WTC11 (cell line): ENCODE measurements at regions not wholly inside any gene's neighbourhood (a gene's known extent, or its start where the extent isn't known, plus 50 kb on each side); places are given as distances from the start of the nearest gene placed in this dataset.

Experiments
- ATAC-seq: fragments of 200-7000 bp; cut with Tn5 transposase; 2 replicates; pipeline ENCODE4 v1.10.0; 2021; ENCODE audit warnings: mild to moderate bottlenecking, moderate library complexity
- CTCF ChIA-PET: fragments of 300-600 bp; sonication (Branson Sonifier 250); formaldehyde crosslinking; loops from one replicate; lab custom pipeline; 2021; ENCODE audit warnings: antibody characterized with exemption; lab: Charles Lee
- POLR2A ChIA-PET: fragments of 350-600 bp; sonication (Branson Sonifier 250); formaldehyde crosslinking; loops from one replicate; lab custom pipeline; 2021; ENCODE audit warnings: antibody characterized with exemption; lab: Charles Lee
- DNase-seq: peaks from one replicate; pipeline ENCODE4 v3.0.0; 2021; ENCODE audit warnings: low spot score
- H3K27ac Mint-ChIP-seq: 2 replicates; pipeline ENCODE4 v1.8.0; 2021; ENCODE audit warnings: mixed read lengths
- H3K27me3 Mint-ChIP-seq: 2 replicates; pipeline ENCODE4 v1.8.0; 2021; ENCODE audit warnings: low read depth, mild to moderate bottlenecking, moderate library complexity, mixed read lengths
- H3K36me3 Mint-ChIP-seq: 2 replicates; pipeline ENCODE4 v1.8.0; 2021; ENCODE audit warnings: mixed read lengths
- H3K4me1 Mint-ChIP-seq: 2 replicates; pipeline ENCODE4 v1.8.0; 2022; ENCODE audit warnings: mixed read lengths
- H3K4me3 Mint-ChIP-seq: 2 replicates; pipeline ENCODE4 v1.8.0; 2021; ENCODE audit warnings: mild to moderate bottlenecking, moderate library complexity, mixed read lengths
- H3K9me3 Mint-ChIP-seq: 2 replicates; pipeline ENCODE4 v1.8.0; 2021; ENCODE audit warnings: mixed read lengths
- CREB1 ChIP-seq: sonication (generic); formaldehyde crosslinking; IDR thresholded peaks from 2 replicates; pipeline ENCODE4 v1.8.0; 2023; ENCODE audit warnings: mild to moderate bottlenecking, missing genetic modification reagents
- GABPB1 ChIP-seq: sonication (generic); formaldehyde crosslinking; IDR thresholded peaks from 2 replicates; pipeline ENCODE4 v1.8.1; 2023; ENCODE audit warnings: mild to moderate bottlenecking, missing genetic modification reagents
- KAT7 ChIP-seq: sonication (generic); formaldehyde crosslinking; IDR thresholded peaks from 2 replicates; pipeline ENCODE4 v1.8.1; 2023; ENCODE audit warnings: missing genetic modification reagents, mild to moderate bottlenecking, borderline replicate concordance
- MLX ChIP-seq: sonication (generic); formaldehyde crosslinking; IDR thresholded peaks from 2 replicates; pipeline ENCODE4 v1.8.1; 2023; ENCODE audit warnings: mild to moderate bottlenecking, missing genetic modification reagents, moderate library complexity
- NFATC4 ChIP-seq: fragments of 250-450 bp; sonication (Bioruptor Pico); IDR thresholded peaks from 2 replicates; pipeline ENCODE4 v1.9.0; 2021; ENCODE audit warnings: mild to moderate bottlenecking
- NR1H2 ChIP-seq: sonication (generic); formaldehyde crosslinking; IDR thresholded peaks from 2 replicates; pipeline ENCODE4 v1.9.0; 2021; ENCODE audit warnings: mild to moderate bottlenecking, moderate library complexity, missing genetic modification reagents
- ZNF121 ChIP-seq: sonication (generic); formaldehyde crosslinking; IDR thresholded peaks from 2 replicates; pipeline ENCODE4 v1.8.0; 2023; ENCODE audit warnings: missing genetic modification reagents
- ZNF232 ChIP-seq: sonication (generic); formaldehyde crosslinking; IDR thresholded peaks from 2 replicates; pipeline ENCODE4 v1.8.0; 2022; ENCODE audit warnings: mild to moderate bottlenecking, missing genetic modification reagents
- ZNF317 ChIP-seq: sonication (generic); formaldehyde crosslinking; IDR thresholded peaks from 2 replicates; pipeline ENCODE4 v1.8.1; 2023; ENCODE audit warnings: low read depth, mild to moderate bottlenecking, moderate library complexity, missing genetic modification reagents, borderline replicate concordance
- ZNF425 ChIP-seq: fragments of 250-450 bp; sonication (Bioruptor Pico); conservative IDR thresholded peaks from 2 replicates; pipeline ENCODE4 v1.9.0; 2021; ENCODE audit warnings: mild to moderate bottlenecking
- ZNF532 ChIP-seq: fragments of 250-450 bp; sonication (Bioruptor Pico); IDR thresholded peaks from 2 replicates; pipeline ENCODE4 v1.9.0; 2021; ENCODE audit warnings: mild to moderate bottlenecking, borderline replicate concordance
- TF ChIP-seq, protein P1 (sequence below): sonication (generic); formaldehyde crosslinking; IDR thresholded peaks from 2 replicates; pipeline ENCODE4 v1.8.0; 2022; ENCODE audit warnings: mild to moderate bottlenecking, missing genetic modification reagents
- TF ChIP-seq, protein P2 (sequence below): sonication (generic); formaldehyde crosslinking; IDR thresholded peaks from 2 replicates; pipeline ENCODE4 v1.8.1; 2023; ENCODE audit warnings: mild to moderate bottlenecking, missing genetic modification reagents
- TF ChIP-seq, protein P3 (sequence below): sonication (generic); formaldehyde crosslinking; IDR thresholded peaks from 2 replicates; pipeline ENCODE4 v1.8.0; 2022; ENCODE audit warnings: missing genetic modification reagents
- TF ChIP-seq, protein P4 (sequence below): sonication (generic); formaldehyde crosslinking; IDR thresholded peaks from 2 replicates; pipeline ENCODE4 v1.8.1; 2022; ENCODE audit warnings: low read depth, missing genetic modification reagents, borderline replicate concordance
- TF ChIP-seq, protein P5 (sequence below): sonication (generic); formaldehyde crosslinking; IDR thresholded peaks from 2 replicates; pipeline ENCODE4 v1.8.1; 2023; ENCODE audit warnings: mild to moderate bottlenecking, missing genetic modification reagents

- no peak for DNase-seq
- Mint-ChIP-seq H3K27ac (no peak overlapping the region), H3K4me3 (no peak overlapping the region), H3K36me3 (no peaks in the 10 kb centered on the region), H3K27me3 (no peaks in the 10 kb centered on the region), H3K9me3 (0 out of 2 replicates have a peak, but pooled peaks cover 1% of the 10 kb centered on the region)
- POLR2A ChIA-PET, result no interaction called here
- CTCF ChIA-PET, result no interaction called here
- TF ChIP-seq CREB1 (CRISPR knock-in tag) (no peak), ZNF232 (CRISPR knock-in tag) (no peak), ZNF425 (CRISPR knock-in tag) (no peak), ZNF317 (CRISPR knock-in tag) (no peak), KAT7 (CRISPR knock-in tag) (no peak), NR1H2 (CRISPR knock-in tag) (no peak), ZNF121 (CRISPR knock-in tag) (no peak), ZNF532 (CRISPR knock-in tag) (no peak), MLX (CRISPR knock-in tag) (no peak), GABPB1 (CRISPR knock-in tag) (no peak), NFATC4 (CRISPR knock-in tag) (no peak)
- TF ChIP-seq, protein P1, sequence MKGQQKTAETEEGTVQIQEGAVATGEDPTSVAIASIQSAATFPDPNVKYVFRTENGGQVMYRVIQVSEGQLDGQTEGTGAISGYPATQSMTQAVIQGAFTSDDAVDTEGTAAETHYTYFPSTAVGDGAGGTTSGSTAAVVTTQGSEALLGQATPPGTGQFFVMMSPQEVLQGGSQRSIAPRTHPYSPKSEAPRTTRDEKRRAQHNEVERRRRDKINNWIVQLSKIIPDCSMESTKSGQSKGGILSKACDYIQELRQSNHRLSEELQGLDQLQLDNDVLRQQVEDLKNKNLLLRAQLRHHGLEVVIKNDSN (CRISPR knock-in tag), result no peak
- TF ChIP-seq, protein P2, sequence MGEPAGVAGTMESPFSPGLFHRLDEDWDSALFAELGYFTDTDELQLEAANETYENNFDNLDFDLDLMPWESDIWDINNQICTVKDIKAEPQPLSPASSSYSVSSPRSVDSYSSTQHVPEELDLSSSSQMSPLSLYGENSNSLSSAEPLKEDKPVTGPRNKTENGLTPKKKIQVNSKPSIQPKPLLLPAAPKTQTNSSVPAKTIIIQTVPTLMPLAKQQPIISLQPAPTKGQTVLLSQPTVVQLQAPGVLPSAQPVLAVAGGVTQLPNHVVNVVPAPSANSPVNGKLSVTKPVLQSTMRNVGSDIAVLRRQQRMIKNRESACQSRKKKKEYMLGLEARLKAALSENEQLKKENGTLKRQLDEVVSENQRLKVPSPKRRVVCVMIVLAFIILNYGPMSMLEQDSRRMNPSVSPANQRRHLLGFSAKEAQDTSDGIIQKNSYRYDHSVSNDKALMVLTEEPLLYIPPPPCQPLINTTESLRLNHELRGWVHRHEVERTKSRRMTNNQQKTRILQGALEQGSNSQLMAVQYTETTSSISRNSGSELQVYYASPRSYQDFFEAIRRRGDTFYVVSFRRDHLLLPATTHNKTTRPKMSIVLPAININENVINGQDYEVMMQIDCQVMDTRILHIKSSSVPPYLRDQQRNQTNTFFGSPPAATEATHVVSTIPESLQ (CRISPR knock-in tag), result no peak
- TF ChIP-seq, protein P3, sequence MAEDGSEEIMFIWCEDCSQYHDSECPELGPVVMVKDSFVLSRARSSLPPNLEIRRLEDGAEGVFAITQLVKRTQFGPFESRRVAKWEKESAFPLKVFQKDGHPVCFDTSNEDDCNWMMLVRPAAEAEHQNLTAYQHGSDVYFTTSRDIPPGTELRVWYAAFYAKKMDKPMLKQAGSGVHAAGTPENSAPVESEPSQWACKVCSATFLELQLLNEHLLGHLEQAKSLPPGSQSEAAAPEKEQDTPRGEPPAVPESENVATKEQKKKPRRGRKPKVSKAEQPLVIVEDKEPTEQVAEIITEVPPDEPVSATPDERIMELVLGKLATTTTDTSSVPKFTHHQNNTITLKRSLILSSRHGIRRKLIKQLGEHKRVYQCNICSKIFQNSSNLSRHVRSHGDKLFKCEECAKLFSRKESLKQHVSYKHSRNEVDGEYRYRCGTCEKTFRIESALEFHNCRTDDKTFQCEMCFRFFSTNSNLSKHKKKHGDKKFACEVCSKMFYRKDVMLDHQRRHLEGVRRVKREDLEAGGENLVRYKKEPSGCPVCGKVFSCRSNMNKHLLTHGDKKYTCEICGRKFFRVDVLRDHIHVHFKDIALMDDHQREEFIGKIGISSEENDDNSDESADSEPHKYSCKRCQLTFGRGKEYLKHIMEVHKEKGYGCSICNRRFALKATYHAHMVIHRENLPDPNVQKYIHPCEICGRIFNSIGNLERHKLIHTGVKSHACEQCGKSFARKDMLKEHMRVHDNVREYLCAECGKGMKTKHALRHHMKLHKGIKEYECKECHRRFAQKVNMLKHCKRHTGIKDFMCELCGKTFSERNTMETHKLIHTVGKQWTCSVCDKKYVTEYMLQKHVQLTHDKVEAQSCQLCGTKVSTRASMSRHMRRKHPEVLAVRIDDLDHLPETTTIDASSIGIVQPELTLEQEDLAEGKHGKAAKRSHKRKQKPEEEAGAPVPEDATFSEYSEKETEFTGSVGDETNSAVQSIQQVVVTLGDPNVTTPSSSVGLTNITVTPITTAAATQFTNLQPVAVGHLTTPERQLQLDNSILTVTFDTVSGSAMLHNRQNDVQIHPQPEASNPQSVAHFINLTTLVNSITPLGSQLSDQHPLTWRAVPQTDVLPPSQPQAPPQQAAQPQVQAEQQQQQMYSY, result no peak
- TF ChIP-seq, protein P4, sequence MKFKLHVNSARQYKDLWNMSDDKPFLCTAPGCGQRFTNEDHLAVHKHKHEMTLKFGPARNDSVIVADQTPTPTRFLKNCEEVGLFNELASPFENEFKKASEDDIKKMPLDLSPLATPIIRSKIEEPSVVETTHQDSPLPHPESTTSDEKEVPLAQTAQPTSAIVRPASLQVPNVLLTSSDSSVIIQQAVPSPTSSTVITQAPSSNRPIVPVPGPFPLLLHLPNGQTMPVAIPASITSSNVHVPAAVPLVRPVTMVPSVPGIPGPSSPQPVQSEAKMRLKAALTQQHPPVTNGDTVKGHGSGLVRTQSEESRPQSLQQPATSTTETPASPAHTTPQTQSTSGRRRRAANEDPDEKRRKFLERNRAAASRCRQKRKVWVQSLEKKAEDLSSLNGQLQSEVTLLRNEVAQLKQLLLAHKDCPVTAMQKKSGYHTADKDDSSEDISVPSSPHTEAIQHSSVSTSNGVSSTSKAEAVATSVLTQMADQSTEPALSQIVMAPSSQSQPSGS (CRISPR knock-in tag), result no peak
- TF ChIP-seq, protein P5, sequence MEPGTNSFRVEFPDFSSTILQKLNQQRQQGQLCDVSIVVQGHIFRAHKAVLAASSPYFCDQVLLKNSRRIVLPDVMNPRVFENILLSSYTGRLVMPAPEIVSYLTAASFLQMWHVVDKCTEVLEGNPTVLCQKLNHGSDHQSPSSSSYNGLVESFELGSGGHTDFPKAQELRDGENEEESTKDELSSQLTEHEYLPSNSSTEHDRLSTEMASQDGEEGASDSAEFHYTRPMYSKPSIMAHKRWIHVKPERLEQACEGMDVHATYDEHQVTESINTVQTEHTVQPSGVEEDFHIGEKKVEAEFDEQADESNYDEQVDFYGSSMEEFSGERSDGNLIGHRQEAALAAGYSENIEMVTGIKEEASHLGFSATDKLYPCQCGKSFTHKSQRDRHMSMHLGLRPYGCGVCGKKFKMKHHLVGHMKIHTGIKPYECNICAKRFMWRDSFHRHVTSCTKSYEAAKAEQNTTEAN (CRISPR knock-in tag), result no peak
- TF ChIP-seq, all 79 proteins: peak for 0
- no peaks in the 10 kb centered on the region for H3K4me1 Mint-ChIP-seq
- no peak for ATAC-seq
Observed at GRCh38 chr3:164679245-164679644, 399.1 kb downstream of the SI start.
